ENCODE measurements at regions not wholly inside any gene's neighbourhood (a gene's known extent, or its start where the extent isn't known, plus 50 kb on each side); places are given as distances from the start of the nearest gene placed in this dataset.

DNA sequence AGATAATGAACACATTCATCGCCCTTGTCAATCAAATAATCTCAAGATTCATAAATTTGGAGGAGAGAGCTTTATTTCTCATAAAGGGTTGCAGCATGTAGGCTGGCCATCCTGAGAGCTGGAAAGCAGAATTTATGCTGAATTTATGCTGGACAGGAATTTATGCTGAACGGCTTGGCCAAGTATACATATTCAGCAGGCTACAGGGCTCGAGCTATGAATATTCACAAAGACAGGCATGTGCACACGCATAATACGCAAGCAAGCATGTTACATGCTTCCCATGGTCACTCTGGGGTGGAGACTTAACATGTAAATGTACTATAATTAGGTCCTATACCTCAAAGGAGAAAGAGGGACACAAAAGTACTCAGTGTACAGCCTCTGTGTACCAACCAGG is 618.8 kb downstream of the METTL4 start:
- Histone ChIP-seq H3K27me3 (no peaks in the 10 kb centered on the region), H3K36me3 (no peaks in the 10 kb centered on the region), H3K4me3 (no peak overlapping the region), H3K4me1 (no peaks in the 10 kb centered on the region), H3K27ac (no peak overlapping the region), H3K9me3 (no peaks in the 10 kb centered on the region)
- TF ChIP-seq, protein P1, sequence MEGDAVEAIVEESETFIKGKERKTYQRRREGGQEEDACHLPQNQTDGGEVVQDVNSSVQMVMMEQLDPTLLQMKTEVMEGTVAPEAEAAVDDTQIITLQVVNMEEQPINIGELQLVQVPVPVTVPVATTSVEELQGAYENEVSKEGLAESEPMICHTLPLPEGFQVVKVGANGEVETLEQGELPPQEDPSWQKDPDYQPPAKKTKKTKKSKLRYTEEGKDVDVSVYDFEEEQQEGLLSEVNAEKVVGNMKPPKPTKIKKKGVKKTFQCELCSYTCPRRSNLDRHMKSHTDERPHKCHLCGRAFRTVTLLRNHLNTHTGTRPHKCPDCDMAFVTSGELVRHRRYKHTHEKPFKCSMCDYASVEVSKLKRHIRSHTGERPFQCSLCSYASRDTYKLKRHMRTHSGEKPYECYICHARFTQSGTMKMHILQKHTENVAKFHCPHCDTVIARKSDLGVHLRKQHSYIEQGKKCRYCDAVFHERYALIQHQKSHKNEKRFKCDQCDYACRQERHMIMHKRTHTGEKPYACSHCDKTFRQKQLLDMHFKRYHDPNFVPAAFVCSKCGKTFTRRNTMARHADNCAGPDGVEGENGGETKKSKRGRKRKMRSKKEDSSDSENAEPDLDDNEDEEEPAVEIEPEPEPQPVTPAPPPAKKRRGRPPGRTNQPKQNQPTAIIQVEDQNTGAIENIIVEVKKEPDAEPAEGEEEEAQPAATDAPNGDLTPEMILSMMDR (IDR thresholded peaks at IDR 0.05), result no peak
- TF ChIP-seq POLR2A (IDR thresholded peaks at IDR 0.05), result no peak
- 66 to 72% methylated on average over 5 of the region's 5 CpGs for WGBS, 2 donors
- intact Hi-C loops (cut with DNase I), result no loop called here
- DNase-seq, result no peak

GRCh38 chr18:1954583-1955312 is 616.6 kb downstream of the METTL4 start:
- DNase-seq, result no peak
- Histone ChIP-seq H3K27me3 (no peaks in the 10 kb centered on the region), H3K9me3 (no peaks in the 10 kb centered on the region), H3K4me3 (no peak overlapping the region), H3K36me3 (no peaks in the 10 kb centered on the region), H3K27ac (no peak overlapping the region), H3K4me1 (no peaks in the 10 kb centered on the region)
- 92 to 100% methylated on average over 2 to 10 of the region's 20 CpGs for WGBS, 2 donors
- intact Hi-C loops (cut with DNase I), result no loop called here
- TF ChIP-seq POLR2A (IDR thresholded peaks at IDR 0.05), result no peak
- TF ChIP-seq, protein P1 (IDR thresholded peaks at IDR 0.05), result no peak

DNA sequence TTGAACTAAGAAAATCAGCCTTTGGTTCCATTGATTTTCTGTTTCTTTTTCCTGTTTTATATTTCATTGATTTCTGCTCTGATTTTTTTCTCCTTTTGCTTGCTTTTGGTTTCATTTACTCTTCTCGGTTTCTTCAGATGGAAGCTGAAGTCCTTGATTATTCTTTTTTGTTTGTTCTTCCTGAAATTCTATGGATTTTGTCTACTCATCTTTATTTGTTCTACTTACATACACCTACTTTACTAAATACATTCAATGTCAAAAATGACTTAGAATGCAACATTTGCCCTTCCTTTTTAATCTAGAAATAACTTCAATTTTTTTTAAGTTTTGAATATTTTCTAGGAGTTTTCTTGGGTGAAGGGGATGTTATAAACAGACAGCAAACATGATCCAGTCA is 612.5 kb downstream of the METTL4 start:
- 41 to 68% methylated on average over 1 of the region's 1 CpG for WGBS, 2 donors
- intact Hi-C loops (cut with DNase I), result no loop called here
- no peak overlapping the region for H3K27ac ChIP-seq

DNA sequence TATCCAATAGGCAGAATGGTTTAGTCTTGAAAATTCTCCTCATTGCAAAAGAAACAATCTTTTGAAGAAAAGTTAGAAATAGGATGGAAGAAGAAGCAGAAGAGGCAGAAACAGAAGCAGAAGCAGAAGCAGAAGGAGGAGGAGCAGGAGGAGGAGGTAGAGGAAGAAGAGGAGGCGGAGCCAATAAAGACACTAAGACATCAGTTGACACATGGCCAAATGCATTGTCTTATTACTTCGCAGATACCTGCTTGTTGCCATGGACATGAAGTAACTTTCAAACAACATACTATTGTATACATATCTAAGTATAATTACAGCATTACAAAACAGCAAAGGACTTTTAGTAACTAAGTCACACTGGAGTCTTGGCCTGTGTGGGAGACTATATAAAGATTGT is 606.3 kb downstream of the METTL4 start:
- no peaks in the 10 kb centered on the region for H3K27me3 ChIP-seq
- H3K27ac ChIP-seq, result no peak overlapping the region
- H3K4me3 ChIP-seq, result no peak overlapping the region
- WGBS, 2 donors, result 48 to 61% methylated on average over 2 of the region's 2 CpGs
- H3K4me1 ChIP-seq, result no peaks in the 10 kb centered on the region
- no peak for TF ChIP-seq POLR2A (IDR thresholded peaks at IDR 0.05)
- TF ChIP-seq, protein P1 (IDR thresholded peaks at IDR 0.05), result no peak
- intact Hi-C loops (cut with DNase I), result no loop called here
- no peaks in the 10 kb centered on the region for H3K9me3 ChIP-seq
- no peaks in the 10 kb centered on the region for H3K36me3 ChIP-seq
- DNase-seq, result no peak

More for the DNA sequence above, 612.5 kb downstream of the METTL4 start:
- Histone ChIP-seq H3K9me3 (no peaks in the 10 kb centered on the region), H3K4me1 (no peaks in the 10 kb centered on the region), H3K36me3 (no peaks in the 10 kb centered on the region), H3K27me3 (no peaks in the 10 kb centered on the region), H3K4me3 (no peak overlapping the region)
- TF ChIP-seq POLR2A (IDR thresholded peaks at IDR 0.05), result no peak
- TF ChIP-seq, protein P1 (IDR thresholded peaks at IDR 0.05), result no peak
- DNase-seq, result no peak

- H3K36me3 ChIP-seq, result no peaks in the 10 kb centered on the region
- intact Hi-C loops (cut with DNase I), result no loop called here
- H3K4me1 ChIP-seq, result no peaks in the 10 kb centered on the region
- no peak overlapping the region for H3K27ac ChIP-seq
- 70% methylated on average over 2 of the region's 2 CpGs for WGBS, 2 donors
- no peak overlapping the region for H3K4me3 ChIP-seq
- H3K27me3 ChIP-seq, result no peaks in the 10 kb centered on the region
- DNase-seq, result no peak
- TF ChIP-seq POLR2A (IDR thresholded peaks at IDR 0.05), result no peak
- TF ChIP-seq, protein P1 (IDR thresholded peaks at IDR 0.05), result no peak
- no peaks in the 10 kb centered on the region for H3K9me3 ChIP-seq
Observed at GRCh38 chr18:1965541-1965940, 605.8 kb downstream of the METTL4 start.

Data from esophagus squamous epithelium (tissue), 5 donors.